HG03066 (cell line): ENCODE measurements at regions not wholly inside any gene's neighbourhood (a gene's known extent, or its start where the extent isn't known, plus 50 kb on each side); places are given as distances from the start of the nearest gene placed in this dataset.
"Not testable (repeated sequence)": the region's sequence is repeated elsewhere in the genome, so short reads cannot be mapped to it uniquely, and the experiment has no call there.

Source experiments
- ATAC-seq: cut with Tn5 transposase; IDR thresholded peaks from one replicate; pipeline ENCODE4 v1.9.1; 2021; ENCODE audit warnings: low read depth; ENCODE audit not compliant: unreplicated experiment

DNA sequence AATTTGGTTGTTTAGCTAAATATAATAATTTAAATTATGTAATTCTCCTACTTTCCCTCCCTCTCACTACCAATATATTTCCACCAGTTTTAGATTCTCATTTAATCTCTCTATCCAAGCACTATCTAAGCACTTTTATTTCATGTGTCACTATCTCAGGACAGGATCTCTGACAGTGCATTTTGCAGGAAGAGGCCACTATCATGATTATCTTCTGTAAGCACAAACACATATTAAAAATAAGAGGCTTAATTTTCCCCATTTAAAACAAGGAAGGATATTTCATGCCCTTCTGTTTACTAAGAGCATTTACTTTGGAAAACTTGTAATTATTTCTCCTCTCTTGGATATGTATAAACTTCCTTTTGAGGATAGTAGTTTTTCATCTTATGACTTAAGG, 726.2 kb upstream of the ZNF804A start:
- no peak for ATAC-seq

- ATAC-seq, result no peak
Observed at GRCh38 chr2:183881978-183882377, 716.4 kb upstream of the ZNF804A start.

- ATAC-seq, result no peak
Observed at GRCh38 chr2:183892315-183892941, 705.9 kb upstream of the ZNF804A start.

DNA sequence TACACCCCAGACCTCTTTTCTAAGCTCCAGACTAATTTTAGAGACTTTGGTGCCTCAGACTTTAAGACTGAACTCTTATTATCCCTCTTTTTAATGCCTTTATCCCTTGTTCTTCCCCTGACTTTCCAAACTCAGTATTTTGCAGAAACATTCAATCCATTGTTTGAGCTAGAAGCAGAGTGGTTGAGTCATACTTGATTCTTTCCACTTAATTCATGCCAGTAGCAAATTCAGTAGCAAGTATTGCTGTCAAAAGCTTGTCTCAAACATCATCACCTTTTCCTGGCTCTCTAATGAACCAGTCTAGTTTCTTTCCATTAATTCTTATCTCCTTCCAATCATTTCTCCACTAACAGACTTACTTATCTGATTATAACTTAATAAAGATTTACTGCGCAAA, 699.7 kb upstream of the ZNF804A start:
- ATAC-seq, result no peak

DNA sequence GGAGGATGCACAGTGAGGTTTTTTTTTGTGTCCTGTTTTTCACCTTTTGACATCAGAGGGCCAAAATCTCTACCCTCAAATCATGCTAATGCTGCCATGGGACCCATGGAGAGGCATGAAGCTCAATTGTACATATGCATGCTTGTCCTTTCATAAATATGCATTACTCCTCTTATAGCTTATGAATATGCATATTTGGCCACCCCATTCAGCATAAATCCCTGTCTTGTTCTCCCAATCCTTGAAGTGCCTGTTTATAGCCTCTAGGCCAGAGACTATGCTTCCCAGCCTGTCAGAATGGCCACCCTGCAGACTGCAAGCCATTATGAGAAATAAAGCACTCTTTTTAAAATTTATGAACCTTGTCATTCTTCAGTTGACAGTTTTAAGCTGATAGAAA, 696.4 kb upstream of the ZNF804A start:
- ATAC-seq, result no peak

- no peak for ATAC-seq
Observed at GRCh38 chr2:183903026-183903425, 695.3 kb upstream of the ZNF804A start.

DNA sequence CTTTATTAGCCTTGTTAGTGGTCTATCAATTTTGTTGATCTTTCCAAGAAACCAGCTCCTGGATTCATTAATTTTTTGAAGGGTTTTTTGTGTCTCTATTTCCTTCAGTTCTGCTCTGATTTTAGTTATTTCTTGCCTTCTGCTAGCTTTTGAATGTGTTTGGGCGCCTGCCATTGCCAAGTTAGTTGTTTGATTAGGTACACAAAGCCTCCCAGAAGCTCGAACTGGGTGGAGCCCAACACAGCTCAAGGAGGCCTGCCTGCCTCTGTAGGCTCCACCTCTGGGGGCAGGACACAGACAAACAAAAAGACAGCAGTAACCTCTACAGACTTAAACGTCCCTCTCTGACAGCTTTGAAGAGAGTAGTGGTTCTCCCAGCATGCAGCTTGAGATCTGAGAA, 682.3 kb upstream of the ZNF804A start:
- not testable (repeated sequence) for ATAC-seq

GRCh38 chr2:183919167-183919566, 679.2 kb upstream of the ZNF804A start:
- no peak for ATAC-seq

DNA sequence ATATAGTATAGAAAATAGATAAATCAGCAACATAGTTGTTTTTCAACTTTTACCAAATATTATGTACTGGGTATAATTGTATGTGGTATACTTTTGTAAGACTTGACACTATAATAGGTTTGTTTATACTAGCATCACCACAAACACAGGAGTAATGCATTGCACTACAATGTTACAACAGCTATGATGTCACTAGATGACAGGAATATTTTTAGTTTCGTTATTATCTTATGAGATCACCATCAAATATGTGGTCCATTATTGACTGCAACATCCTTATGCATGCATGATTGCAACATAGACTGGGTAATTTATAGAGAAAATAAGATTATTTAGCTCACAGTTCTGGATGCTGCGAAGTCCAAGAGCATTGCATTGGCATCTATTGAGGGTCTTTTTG, 678.4 kb upstream of the ZNF804A start:
- ATAC-seq, result no peak

DNA sequence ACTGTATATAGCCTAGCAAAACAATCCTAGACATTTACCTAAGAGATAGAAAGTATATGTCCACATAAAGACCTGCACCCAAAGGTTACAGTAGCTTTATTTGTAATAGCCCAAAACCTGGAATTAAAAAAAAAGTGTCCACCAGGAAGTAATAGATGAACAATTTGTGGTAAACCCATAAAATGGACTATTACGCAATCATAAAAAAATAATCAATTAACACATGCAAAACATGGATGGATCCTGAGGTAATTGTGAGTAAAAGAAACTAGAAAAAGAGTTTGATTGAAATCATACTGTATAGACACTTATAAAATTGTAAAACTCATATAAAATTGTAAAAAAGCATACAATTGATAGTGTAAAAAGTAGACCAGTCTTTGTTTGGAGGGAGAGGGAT, 673.0 kb upstream of the ZNF804A start:
- ATAC-seq, result no peak

DNA sequence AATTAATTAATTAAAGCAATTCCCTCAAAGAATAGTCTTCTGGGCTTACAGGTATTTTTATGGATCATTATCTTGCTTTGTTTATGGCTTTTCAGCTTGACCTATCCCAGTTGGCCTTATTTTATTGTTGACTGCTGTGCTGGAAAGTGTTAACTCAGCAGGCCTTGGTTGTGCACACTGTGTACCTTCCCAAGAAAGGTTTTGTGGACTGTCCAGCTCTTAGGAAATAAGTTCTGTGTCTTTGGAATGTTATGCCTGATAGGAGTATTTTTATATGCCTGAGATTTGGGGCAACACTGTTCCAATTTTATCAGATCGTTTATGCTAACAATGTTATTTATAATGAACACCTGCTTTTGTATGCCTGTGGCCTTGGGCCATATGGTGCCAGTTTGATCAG, 671.9 kb upstream of the ZNF804A start:
- ATAC-seq, result no peak

- no peak for ATAC-seq
Observed at GRCh38 chr2:183927406-183928325, 670.7 kb upstream of the ZNF804A start.

DNA sequence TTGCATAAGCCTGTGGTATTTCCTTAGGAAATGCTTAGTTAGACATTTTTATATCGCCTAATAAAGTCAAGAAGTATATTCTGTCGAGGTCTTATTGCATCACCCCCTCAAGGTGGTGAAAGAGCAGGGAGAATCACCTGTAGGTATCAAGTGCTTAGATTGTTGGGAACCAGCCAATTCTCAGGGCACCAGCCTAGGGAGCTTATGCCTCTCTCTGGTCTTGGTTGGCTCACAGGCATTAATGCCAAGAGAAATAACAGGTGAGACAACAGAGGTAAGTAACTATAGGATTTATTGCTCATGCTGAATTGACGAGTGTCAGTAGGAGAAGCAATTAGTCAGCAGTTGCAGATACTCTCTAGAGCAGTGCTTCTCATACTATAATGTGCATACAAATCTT, 663.3 kb upstream of the ZNF804A start:
- no peak for ATAC-seq

- ATAC-seq, result no peak
Observed at GRCh38 chr2:183937220-183937619, 661.1 kb upstream of the ZNF804A start.

DNA sequence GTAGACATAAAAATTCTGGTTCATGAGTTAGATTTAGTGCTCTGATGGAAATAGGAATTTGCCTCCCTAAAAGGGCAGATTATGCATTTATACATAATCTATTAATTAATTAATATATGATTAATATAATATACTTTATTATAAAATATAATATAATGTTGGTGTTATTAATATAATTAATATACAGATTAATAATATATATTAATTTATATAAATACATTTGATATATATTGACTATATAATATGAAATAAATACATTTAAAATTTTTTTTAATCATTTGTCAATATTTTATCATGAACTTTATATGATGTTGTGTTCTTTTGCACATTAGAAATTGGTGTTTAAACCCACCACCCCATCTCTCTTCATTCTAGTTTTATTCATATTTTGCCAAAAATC, 652.1 kb upstream of the ZNF804A start:
- ATAC-seq, result no peak

GRCh38 chr2:183948861-183949260, 649.5 kb upstream of the ZNF804A start:
- no peak for ATAC-seq

DNA sequence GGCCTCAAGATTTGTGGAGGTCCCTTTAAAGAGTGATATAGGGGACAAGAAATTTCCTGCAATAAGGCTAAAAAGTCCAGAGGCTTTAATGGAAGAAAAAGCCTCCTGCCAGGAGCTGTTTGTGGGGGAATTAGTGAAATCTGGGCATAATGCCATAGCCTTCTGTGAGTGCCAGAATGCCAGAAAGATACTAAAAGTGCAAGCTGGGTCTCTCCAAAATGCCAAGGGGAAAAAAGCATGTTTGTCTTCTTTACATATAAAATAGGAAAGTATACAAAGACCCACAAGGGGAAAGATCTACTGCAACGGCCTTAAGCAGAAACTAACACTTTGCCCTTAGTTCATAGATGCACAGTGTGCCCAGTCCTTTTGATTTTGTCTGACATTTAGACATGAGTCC, 647.7 kb upstream of the ZNF804A start:
- no peak for ATAC-seq

DNA sequence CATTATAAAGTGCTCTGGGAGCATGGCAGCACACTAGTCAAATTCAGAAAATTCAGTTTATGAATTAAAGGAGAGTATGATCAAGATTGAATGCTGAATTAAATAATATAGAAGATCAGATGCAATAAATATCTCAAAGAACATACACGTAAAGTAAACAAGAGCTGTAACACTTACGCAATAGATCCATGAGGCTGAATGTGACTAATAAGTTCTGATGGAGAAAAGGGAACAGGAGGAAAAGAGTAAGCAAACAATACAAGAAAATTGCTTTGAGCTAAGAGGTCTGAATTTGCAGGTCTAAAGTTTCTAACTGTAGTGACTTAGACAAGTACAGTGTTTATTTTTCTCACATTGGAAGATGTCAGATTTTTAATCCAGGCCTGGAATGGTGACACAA, 646.7 kb upstream of the ZNF804A start:
- no peak for ATAC-seq

DNA sequence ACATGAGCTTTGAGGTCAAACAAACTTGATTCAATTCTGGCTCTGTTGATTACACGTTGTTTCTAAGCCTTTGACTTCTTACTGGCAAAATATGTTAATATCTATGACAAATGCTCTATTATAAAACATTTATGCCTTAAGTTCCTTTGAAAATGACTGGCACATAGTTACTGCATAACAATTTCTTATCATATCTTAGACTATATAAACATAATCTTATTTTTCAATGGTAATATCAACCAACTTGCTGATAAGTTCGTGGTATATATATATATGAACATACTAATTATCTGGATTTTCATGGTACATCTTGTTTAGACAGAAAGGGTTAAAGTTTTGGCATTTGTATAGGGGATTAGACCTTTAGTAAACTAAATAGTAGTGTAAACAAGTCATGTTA, 645.6 kb upstream of the ZNF804A start:
- ATAC-seq, result no peak

GRCh38 chr2:183963609-183964008, 634.7 kb upstream of the ZNF804A start:
- no peak for ATAC-seq

DNA sequence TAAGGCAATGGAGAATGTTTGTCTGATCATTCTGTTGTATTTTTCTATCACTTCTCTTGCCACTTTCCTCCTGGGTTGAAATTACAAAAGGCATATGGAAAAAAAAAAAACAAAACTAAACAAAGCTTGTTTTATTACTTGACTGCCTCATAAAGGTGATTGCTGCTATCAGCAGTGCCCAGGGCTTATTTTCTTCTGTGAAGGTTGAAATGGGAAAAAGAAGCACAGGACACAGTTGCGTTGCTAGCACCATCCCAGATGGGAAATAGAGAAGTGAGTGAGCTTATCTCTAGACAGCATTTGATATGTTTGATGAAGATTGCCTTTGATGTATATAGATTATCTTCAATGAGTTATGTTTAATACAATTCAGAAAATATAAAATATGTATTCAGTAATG, 633.8 kb upstream of the ZNF804A start:
- ATAC-seq, result no peak

GRCh38 chr2:183967756-183968155, 630.6 kb upstream of the ZNF804A start:
- no peak for ATAC-seq
